ENCODE measurements at regions not wholly inside any gene's neighbourhood (a gene's known extent, or its start where the extent isn't known, plus 50 kb on each side); places are given as distances from the start of the nearest gene placed in this dataset.

- no peak for TF ChIP-seq POLR2AphosphoS5 (IDR thresholded peaks at IDR 0.05; ENCODE audit: low read depth)
- TF ChIP-seq GABPA (IDR thresholded peaks at IDR 0.05; ENCODE audit: low read depth), result no peak
- TF ChIP-seq REST (IDR thresholded peaks at IDR 0.05; ENCODE audit: insufficient replicate concordance, low read depth), result no peak
- no peak for TF ChIP-seq SPI1 (IDR thresholded peaks at IDR 0.05; ENCODE audit: borderline replicate concordance, low read depth)
- TF ChIP-seq, protein P1, sequence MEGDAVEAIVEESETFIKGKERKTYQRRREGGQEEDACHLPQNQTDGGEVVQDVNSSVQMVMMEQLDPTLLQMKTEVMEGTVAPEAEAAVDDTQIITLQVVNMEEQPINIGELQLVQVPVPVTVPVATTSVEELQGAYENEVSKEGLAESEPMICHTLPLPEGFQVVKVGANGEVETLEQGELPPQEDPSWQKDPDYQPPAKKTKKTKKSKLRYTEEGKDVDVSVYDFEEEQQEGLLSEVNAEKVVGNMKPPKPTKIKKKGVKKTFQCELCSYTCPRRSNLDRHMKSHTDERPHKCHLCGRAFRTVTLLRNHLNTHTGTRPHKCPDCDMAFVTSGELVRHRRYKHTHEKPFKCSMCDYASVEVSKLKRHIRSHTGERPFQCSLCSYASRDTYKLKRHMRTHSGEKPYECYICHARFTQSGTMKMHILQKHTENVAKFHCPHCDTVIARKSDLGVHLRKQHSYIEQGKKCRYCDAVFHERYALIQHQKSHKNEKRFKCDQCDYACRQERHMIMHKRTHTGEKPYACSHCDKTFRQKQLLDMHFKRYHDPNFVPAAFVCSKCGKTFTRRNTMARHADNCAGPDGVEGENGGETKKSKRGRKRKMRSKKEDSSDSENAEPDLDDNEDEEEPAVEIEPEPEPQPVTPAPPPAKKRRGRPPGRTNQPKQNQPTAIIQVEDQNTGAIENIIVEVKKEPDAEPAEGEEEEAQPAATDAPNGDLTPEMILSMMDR (IDR thresholded peaks at IDR 0.05; ENCODE audit: insufficient read depth, low read length), result no peak
- no peak for DNase-seq (ENCODE audit: low read depth in 1 of 2, low spot score in 1 of 2)
- H3K27me3 ChIP-seq (ENCODE audit: insufficient read depth, poor library complexity, severe bottlenecking), result peaks cover 4% of the 10 kb centered on the region
- no peak overlapping the region for H3K4me3 ChIP-seq (replicated peaks; ENCODE audit: insufficient read depth, low read length)
- H3K27ac ChIP-seq (replicated peaks), result no peak overlapping the region
Measured at GRCh38 chr5:174204535-174205313, 159.2 kb downstream of the NSG2 start.

- Histone ChIP-seq H3K27me3 (ENCODE audit: insufficient read depth, poor library complexity, severe bottlenecking) (peaks cover 4% of the 10 kb centered on the region), H3K27ac (replicated peaks) (no peak overlapping the region), H3K4me3 (replicated peaks; ENCODE audit: insufficient read depth, low read length) (no peak overlapping the region)
- no peak for TF ChIP-seq REST (IDR thresholded peaks at IDR 0.05; ENCODE audit: insufficient replicate concordance, low read depth)
- no peak for TF ChIP-seq SPI1 (IDR thresholded peaks at IDR 0.05; ENCODE audit: borderline replicate concordance, low read depth)
- TF ChIP-seq, protein P1 (IDR thresholded peaks at IDR 0.05; ENCODE audit: insufficient read depth, low read length), result no peak
- no peak for TF ChIP-seq GABPA (IDR thresholded peaks at IDR 0.05; ENCODE audit: low read depth)
- no peak for TF ChIP-seq POLR2AphosphoS5 (IDR thresholded peaks at IDR 0.05; ENCODE audit: low read depth)
- no peak for DNase-seq (ENCODE audit: low read depth in 1 of 2, low spot score in 1 of 2)
Measured at GRCh38 chr5:174205939-174206338, 160.4 kb downstream of the NSG2 start.

DNA sequence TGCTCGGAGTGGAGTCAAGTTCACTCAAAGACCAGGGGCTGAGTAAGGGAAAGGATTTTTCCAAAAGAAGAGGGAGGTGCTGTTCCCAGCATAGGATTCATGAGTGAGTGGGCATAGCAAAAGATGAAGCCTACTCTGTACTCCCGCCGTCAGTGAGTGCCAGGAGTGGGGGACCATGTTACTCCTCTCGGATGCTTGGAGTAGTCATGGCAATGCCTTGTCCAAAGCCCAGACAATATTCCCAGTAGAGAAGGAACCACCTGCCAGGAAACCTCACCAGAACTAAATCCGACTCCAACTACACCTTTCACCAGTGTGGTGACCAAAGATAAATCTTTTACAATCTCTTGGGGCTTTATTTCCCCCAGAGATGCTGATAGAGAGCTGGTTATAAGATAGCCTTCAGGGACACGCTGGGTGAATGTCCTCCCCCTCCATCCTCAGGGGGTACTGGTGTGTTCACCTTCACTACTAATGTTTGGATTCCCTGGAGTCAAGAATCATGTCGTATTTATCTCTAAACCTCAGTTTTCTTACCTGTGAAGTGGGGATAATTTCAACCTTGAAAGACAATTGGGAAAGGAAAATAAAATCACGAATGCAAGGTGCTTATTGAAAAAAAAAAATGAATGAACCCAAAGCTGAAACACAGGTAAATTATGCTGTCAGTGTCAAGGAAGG is 165.2 kb downstream of the NSG2 start:
- TF ChIP-seq, protein P1 (IDR thresholded peaks at IDR 0.05; ENCODE audit: insufficient read depth, low read length), result no peak
- Histone ChIP-seq H3K4me3 (replicated peaks; ENCODE audit: insufficient read depth, low read length) (no peak overlapping the region), H3K27me3 (ENCODE audit: insufficient read depth, poor library complexity, severe bottlenecking) (peaks cover 3% of the 10 kb centered on the region), H3K27ac (replicated peaks) (no peak overlapping the region)
- no peak for DNase-seq (ENCODE audit: low read depth in 1 of 2, low spot score in 1 of 2)
